Neuronal stem cell (in vitro differentiated cells): ENCODE measurements at regions not wholly inside any gene's neighbourhood (a gene's known extent, or its start where the extent isn't known, plus 50 kb on each side); places are given as distances from the start of the nearest gene placed in this dataset.

Experiments
- DNase-seq: peaks from one replicate; pipeline ENCODE4 v3.0.0-alpha.2; 2013; ENCODE audit warnings: low spot score
- H2AFZ ChIP-seq: one replicate; pipeline ENCODE4 v1.6.1; 2013; ENCODE audit warnings: mild to moderate bottlenecking, low read length, inconsistent platforms
- H2AK5ac ChIP-seq: 2 replicates; pipeline ENCODE4 v1.6.1; 2013; ENCODE audit warnings: low read depth, mild to moderate bottlenecking, inconsistent platforms, low read length, moderate library complexity, mixed read lengths
- H2BK120ac ChIP-seq: 2 replicates; pipeline ENCODE4 v1.6.1; 2013; ENCODE audit warnings: low read depth, mild to moderate bottlenecking, inconsistent platforms, low read length, moderate library complexity, mixed read lengths
- H2BK12ac ChIP-seq: one replicate; pipeline ENCODE4 v1.6.1; 2013; ENCODE audit warnings: low read length, inconsistent platforms
- H2BK15ac ChIP-seq: 2 replicates; pipeline ENCODE4 v1.6.1; 2013; ENCODE audit warnings: mild to moderate bottlenecking, low read length, inconsistent platforms, mixed read lengths
- H2BK5ac ChIP-seq: one replicate; pipeline ENCODE4 v1.6.1; 2013; ENCODE audit warnings: inconsistent platforms, mild to moderate bottlenecking, low read length, moderate library complexity
- H3K14ac ChIP-seq: one replicate; pipeline ENCODE4 v1.6.1; 2013; ENCODE audit warnings: low read length, inconsistent platforms
- H3K18ac ChIP-seq: 2 replicates; pipeline ENCODE4 v1.6.1; 2013; ENCODE audit warnings: low read length, inconsistent platforms
- H3K23ac ChIP-seq: 2 replicates; pipeline ENCODE4 v1.6.1; 2013; ENCODE audit warnings: low read depth, mild to moderate bottlenecking, mixed read lengths, low read length, inconsistent platforms; ENCODE audit not compliant: poor library complexity
- H3K27ac ChIP-seq: replicated peaks from 3 replicates; pipeline ENCODE4 v1.5.1; 2013; ENCODE audit warnings: low read length, inconsistent platforms
- H3K27me3 ChIP-seq, 3 experiments: 2 replicates each; pipeline ENCODE4 v1.6.1; 2013; ENCODE audit warnings: low read length in 3 of 3, mild to moderate bottlenecking in 2 of 3, inconsistent platforms in 1 of 3, low read depth in 1 of 3, mixed read lengths in 1 of 3, moderate library complexity in 1 of 3; ENCODE audit not compliant: control insufficient read depth in 3 of 3, insufficient read depth in 3 of 3
- H3K36me3 ChIP-seq, 2 donors: replicated peaks in 1 of 2; 2 replicates each; pipeline ENCODE4 v1.6.1; 2013; ENCODE audit warnings: low read length in 2 of 2; ENCODE audit not compliant: control insufficient read depth in 2 of 2, insufficient read depth in 2 of 2
- H3K4ac ChIP-seq: 2 replicates; pipeline ENCODE4 v1.6.1; 2013; ENCODE audit warnings: inconsistent platforms, mild to moderate bottlenecking, low read length, moderate library complexity
- H3K4me1 ChIP-seq, 2 donors: 1 replicate in 1 of 2; 2 replicates in 1 of 2; pipeline ENCODE4 v1.6.1; 2013; ENCODE audit warnings: low read length in 2 of 2, low read depth in 1 of 2; ENCODE audit not compliant: control insufficient read depth in 2 of 2, insufficient read depth in 1 of 2
- H3K4me2 ChIP-seq: one replicate; pipeline ENCODE4 v1.6.1; 2013; ENCODE audit warnings: mild to moderate bottlenecking, low read length, inconsistent platforms; ENCODE audit not compliant: insufficient read depth, poor library complexity, severe bottlenecking
- H3K4me3 ChIP-seq, 2 donors: 2 replicates each; pipeline ENCODE4 v1.5.1; 2013; ENCODE audit warnings: low read length in 2 of 2, mild to moderate bottlenecking in 2 of 2, inconsistent platforms in 1 of 2, moderate library complexity in 1 of 2
- H3K79me1 ChIP-seq: one replicate; pipeline ENCODE4 v1.6.1; 2013; ENCODE audit warnings: low read depth, mild to moderate bottlenecking, inconsistent platforms, low read length, moderate library complexity
- H3K9ac ChIP-seq: one replicate; pipeline ENCODE4 v1.6.1; 2013; ENCODE audit warnings: mild to moderate bottlenecking, low read depth, low read length, inconsistent platforms; ENCODE audit not compliant: poor library complexity
- H3K9me3 ChIP-seq, 2 donors: replicated peaks in 1 of 2; 2 replicates each; pipeline versions ENCODE3 to v1.6.1; 2013; ENCODE audit warnings: low read length in 2 of 2, mild to moderate bottlenecking in 2 of 2, inconsistent platforms in 1 of 2, low read depth in 1 of 2, mixed read lengths in 1 of 2, moderate library complexity in 1 of 2; ENCODE audit not compliant: control insufficient read depth in 2 of 2, insufficient read depth in 1 of 2
- H4K8ac ChIP-seq: one replicate; pipeline ENCODE4 v1.6.1; 2013; ENCODE audit warnings: low read depth, mild to moderate bottlenecking, inconsistent platforms, low read length, moderate library complexity
- H4K91ac ChIP-seq: one replicate; pipeline ENCODE4 v1.6.1; 2013; ENCODE audit warnings: low read length, low read depth, mild to moderate bottlenecking, inconsistent platforms; ENCODE audit not compliant: poor library complexity
- WGBS, 2 donors: extraction: QIAGEN DNeasy Blood & Tissue Kit; methylation state at CpG; one replicate each; pipeline ENCODE4 v1.1.7; 2013; ENCODE audit warnings: missing lambda C conversion rate in 2 of 2, mixed read lengths in 1 of 2; ENCODE audit not compliant: insufficient read length in 2 of 2, insufficient replicate concordance in 1 of 2; ENCODE audit errors: extremely low coverage in 2 of 2; 5-methylcytosine and 5-hydroxymethylcytosine counted together

DNA sequence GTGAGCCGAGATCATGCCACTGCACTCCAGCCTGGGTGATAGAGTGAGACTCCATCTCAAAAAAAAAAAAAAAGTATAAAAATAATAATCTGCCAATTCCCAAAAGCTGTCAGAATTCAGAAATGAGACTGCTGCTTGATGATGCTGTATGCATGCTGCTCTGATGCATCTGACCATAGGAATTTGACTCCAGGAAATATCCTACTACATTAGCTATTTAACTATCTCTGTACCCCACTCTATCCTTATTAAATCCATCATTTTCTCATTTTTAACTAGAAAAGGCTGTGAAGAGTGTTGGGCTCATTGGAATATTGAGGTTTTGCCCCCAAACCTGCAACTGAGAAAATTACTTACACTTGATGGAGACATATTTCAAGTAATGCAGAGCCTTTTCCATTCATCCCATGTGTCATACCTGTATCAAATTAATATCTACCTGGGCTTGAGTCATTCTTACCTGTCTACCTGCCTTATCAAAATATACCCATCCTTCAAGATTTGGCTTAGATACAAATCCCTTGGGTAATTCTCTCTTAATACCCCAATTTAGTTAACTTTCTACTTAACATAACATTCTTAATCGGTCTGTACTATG lies 135.2 kb upstream of the PREP start:
- Histone ChIP-seq H3K4me3 (no peak overlapping the region), H3K18ac (no peak overlapping the region), H3K9me3 (no peaks in the 10 kb centered on the region), H3K4me1 (no peaks in the 10 kb centered on the region), H3K79me1 (no peaks in the 10 kb centered on the region), H2BK120ac (no peak overlapping the region), H3K9ac (no peak overlapping the region), H3K4me2 (no peak overlapping the region), H2BK12ac (no peak overlapping the region), H3K36me3 (no peaks in the 10 kb centered on the region), H2BK5ac (no peak overlapping the region), H3K14ac (no peak overlapping the region), H3K27me3 (no peaks in the 10 kb centered on the region), H3K4ac (no peak overlapping the region), H2AFZ (no peak overlapping the region), H2BK15ac (no peak overlapping the region), H4K91ac (no peak overlapping the region), H3K23ac (no peak overlapping the region), H4K8ac (no peak overlapping the region), H2AK5ac (no peak overlapping the region), H3K27ac (no peak overlapping the region)
- no peak for DNase-seq
- WGBS, 2 donors: no CpG with 5 or more reads among the region's 2 CpGs

DNA sequence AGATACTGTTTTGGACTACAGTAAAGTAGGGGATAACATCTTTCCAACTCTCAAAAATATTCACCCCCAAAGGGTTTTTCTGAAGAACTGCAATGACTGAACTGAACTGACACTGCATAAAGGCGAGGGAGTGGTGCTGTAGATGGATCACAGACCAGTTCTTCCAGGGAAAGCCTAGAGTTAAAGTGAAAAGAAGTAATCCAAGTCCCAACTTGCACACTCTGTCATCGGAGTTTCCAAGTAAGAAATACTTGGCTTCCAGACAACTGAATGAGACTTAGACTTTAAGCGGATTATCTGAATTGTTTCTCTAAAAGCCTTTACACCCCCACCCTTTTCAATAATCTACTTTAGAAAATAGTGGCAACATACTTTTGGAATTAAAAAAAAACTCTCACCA lies 134.1 kb upstream of the PREP start:
- Histone ChIP-seq H2BK12ac (no peak overlapping the region), H3K14ac (no peak overlapping the region), H3K79me1 (no peaks in the 10 kb centered on the region), H3K9ac (no peak overlapping the region), H3K27ac (no peak overlapping the region), H3K9me3 (no peaks in the 10 kb centered on the region), H3K4me3 (no peak overlapping the region), H4K91ac (no peak overlapping the region), H3K4me1 (no peaks in the 10 kb centered on the region), H3K4me2 (no peak overlapping the region), H3K36me3 (no peaks in the 10 kb centered on the region), H3K4ac (no peak overlapping the region), H2BK120ac (no peak overlapping the region), H3K23ac (no peak overlapping the region), H4K8ac (no peak overlapping the region), H2BK5ac (no peak overlapping the region), H3K27me3 (no peaks in the 10 kb centered on the region), H2AK5ac (no peak overlapping the region), H2BK15ac (no peak overlapping the region), H3K18ac (no peak overlapping the region), H2AFZ (no peak overlapping the region)
- DNase-seq: no peak
- WGBS, 2 donors: no CpG with 5 or more reads among the region's 3 CpGs

DNA sequence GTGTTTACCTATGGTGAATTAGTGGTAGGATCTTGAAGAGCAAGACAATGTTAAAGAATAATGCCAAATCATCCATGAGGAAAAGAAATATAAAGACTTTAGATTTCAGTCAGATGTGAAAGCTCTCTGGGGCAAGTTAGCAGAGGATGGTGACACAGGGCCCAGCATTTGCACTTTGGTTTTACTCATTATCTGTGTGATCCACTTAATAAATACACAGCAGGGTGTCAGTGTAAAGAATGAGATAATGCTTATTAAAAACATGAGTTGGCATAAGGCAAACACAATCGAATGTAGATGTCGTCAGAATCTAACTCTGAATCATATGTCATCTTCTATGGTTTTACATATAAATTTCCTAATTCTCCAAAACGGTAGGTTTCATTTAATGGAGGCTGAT lies 130.4 kb upstream of the PREP start:
- H3K4me2 ChIP-seq: no peak overlapping the region
- DNase-seq: no peak
- H3K4me1 ChIP-seq: no peaks in the 10 kb centered on the region
- no peak overlapping the region for H2BK120ac ChIP-seq
- H3K36me3 ChIP-seq: no peaks in the 10 kb centered on the region
- no peak overlapping the region for H4K8ac ChIP-seq
- no peaks in the 10 kb centered on the region for H3K9me3 ChIP-seq
- no peak overlapping the region for H2AFZ ChIP-seq
- no peak overlapping the region for H2BK5ac ChIP-seq
- no peaks in the 10 kb centered on the region for H3K79me1 ChIP-seq
- no peaks in the 10 kb centered on the region for H3K27me3 ChIP-seq
- H3K14ac ChIP-seq: no peak overlapping the region
- no peak overlapping the region for H3K18ac ChIP-seq
- H2BK15ac ChIP-seq: no peak overlapping the region
- no peak overlapping the region for H3K4me3 ChIP-seq
- no peak overlapping the region for H3K4ac ChIP-seq
- H3K9ac ChIP-seq: no peak overlapping the region
- WGBS, 2 donors: no CpG with 5 or more reads among the region's 3 CpGs
- no peak overlapping the region for H2BK12ac ChIP-seq
- H2AK5ac ChIP-seq: no peak overlapping the region
- no peak overlapping the region for H3K27ac ChIP-seq
- no peak overlapping the region for H4K91ac ChIP-seq
- H3K23ac ChIP-seq: no peak overlapping the region

DNA sequence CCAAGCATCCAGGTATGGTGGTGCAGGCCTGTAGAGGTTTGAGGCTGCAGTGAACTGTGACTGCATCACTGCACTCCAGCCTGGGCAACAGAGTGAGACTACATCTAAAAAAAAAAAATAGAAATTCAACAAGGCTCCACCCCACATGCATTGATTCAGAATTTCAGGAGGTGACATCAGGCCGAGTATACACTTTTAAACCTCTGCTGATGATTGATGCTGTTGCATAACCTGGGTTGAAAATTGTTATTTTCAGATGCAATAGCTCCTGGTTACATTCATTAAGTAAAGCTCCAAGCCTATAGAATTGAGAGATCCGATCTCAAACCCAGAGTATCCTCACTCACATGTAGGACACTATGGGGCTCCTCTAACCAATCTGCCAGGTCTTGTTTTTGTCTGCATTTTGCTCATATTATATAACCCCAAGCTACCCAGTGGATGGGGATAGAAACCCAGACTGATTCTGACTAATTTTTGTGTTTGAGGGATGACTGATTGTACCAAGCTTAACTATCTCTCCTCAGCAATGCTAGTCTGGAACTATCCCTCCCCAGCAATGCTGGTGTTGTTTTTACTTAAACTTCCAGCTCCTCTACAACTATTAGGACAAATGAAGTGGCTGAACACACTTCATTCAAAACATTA lies 123.5 kb upstream of the PREP start:
- no peaks in the 10 kb centered on the region for H3K36me3 ChIP-seq
- no peak overlapping the region for H3K23ac ChIP-seq
- no peaks in the 10 kb centered on the region for H3K79me1 ChIP-seq
- no CpG with 5 or more reads among the region's 2 CpGs for WGBS, 2 donors
- no peak overlapping the region for H2BK120ac ChIP-seq
- no peaks in the 10 kb centered on the region for H3K9me3 ChIP-seq
- no peak overlapping the region for H3K14ac ChIP-seq
- no peak overlapping the region for H3K4me3 ChIP-seq
- no peaks in the 10 kb centered on the region for H3K27me3 ChIP-seq
- no peak overlapping the region for H4K91ac ChIP-seq
- no peak overlapping the region for H2BK5ac ChIP-seq
- no peak overlapping the region for H3K4ac ChIP-seq
- H3K18ac ChIP-seq: no peak overlapping the region
- H2AK5ac ChIP-seq: no peak overlapping the region
- no peak overlapping the region for H2BK12ac ChIP-seq
- H3K4me2 ChIP-seq: no peak overlapping the region
- H4K8ac ChIP-seq: no peak overlapping the region
- H2BK15ac ChIP-seq: no peak overlapping the region
- H2AFZ ChIP-seq: no peak overlapping the region
- H3K9ac ChIP-seq: no peak overlapping the region
- DNase-seq: no peak
- H3K27ac ChIP-seq: no peak overlapping the region
- no peaks in the 10 kb centered on the region for H3K4me1 ChIP-seq
